ENCODE measurements at regions not wholly inside any gene's neighbourhood (a gene's known extent, or its start where the extent isn't known, plus 50 kb on each side); places are given as distances from the start of the nearest gene placed in this dataset.

DNA sequence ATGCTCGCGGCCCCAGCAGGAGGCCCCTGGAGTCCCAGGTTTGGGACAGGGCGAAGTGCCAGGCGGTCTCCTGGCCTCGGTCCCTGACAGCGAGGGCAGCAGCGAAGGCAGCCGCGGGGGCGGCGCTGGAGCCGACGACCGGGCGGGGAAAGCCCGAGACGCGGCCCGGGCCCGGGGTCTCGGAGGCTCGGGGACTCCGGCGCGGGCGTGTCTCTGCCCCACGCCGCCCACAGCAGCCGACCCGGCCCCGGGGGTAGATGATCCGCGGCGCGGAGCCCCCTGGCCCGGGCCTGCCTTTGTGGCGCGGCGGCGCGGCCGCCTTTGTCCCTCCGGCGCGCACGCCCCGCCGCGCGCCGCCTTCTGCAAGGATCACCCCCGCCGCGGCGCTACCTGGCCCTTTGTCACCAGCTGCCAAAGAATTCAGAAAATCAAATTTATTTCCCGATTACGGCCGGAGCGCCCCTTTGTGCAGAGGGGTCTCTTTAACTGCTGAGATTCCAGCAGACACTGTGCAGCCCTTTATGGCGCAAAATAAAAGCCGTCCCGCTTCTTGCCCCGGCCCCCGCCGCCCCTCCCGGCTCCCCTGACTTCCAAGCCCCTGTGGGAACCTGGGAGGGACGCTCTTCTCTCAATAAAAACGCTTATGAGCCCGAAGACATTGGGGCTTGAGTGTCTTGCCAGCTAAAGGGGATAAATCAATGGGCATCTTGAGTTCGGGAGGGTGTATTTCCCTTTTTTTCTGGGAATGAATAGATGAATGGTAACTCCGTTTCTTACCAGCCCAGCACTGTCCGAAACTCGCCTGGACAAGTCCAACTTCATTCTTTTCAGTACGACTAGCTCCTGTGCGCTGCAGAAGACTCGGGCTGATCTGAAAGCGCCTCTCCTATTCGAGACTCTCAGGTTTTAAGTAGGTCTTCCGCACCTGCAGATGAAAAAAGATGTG lies 68.4 kb downstream of the HES1 start:
- H3K9ac ChIP-seq (ENCODE audit: insufficient read depth, low read length, poor library complexity, severe bottlenecking) = no peak overlapping the region
- peaks cover 35 to 40% of the 10 kb centered on the region in 2 donors for H3K27me3 ChIP-seq (ENCODE audit: control insufficient read depth in 2 of 2, insufficient read depth in 2 of 2, low read length in 2 of 2)
- peak overlapping the region; percentile 64 to 84 for H3K4me3 Mint-ChIP-seq
- no peaks in the 10 kb centered on the region for H3K9me3 ChIP-seq (replicated peaks in 1 of 2; ENCODE audit: control insufficient read depth in 1 of 2, insufficient read depth in 1 of 2, low read length in 2 of 2)
- H3K4me3 ChIP-seq (replicated peaks in 1 of 3; ENCODE audit: low read depth in 2 of 3, low read length in 3 of 3) = peak overlapping the region in 1 of 3 experiments; percentile 42
- no peak for DNase-seq
- H2AFZ ChIP-seq (ENCODE audit: insufficient read depth, low read depth, low read length, poor library complexity, severe bottlenecking) = peak overlapping the region; percentile 31
- no peak overlapping the region for H3K27ac Mint-ChIP-seq
- TF ChIP-seq, protein P1, sequence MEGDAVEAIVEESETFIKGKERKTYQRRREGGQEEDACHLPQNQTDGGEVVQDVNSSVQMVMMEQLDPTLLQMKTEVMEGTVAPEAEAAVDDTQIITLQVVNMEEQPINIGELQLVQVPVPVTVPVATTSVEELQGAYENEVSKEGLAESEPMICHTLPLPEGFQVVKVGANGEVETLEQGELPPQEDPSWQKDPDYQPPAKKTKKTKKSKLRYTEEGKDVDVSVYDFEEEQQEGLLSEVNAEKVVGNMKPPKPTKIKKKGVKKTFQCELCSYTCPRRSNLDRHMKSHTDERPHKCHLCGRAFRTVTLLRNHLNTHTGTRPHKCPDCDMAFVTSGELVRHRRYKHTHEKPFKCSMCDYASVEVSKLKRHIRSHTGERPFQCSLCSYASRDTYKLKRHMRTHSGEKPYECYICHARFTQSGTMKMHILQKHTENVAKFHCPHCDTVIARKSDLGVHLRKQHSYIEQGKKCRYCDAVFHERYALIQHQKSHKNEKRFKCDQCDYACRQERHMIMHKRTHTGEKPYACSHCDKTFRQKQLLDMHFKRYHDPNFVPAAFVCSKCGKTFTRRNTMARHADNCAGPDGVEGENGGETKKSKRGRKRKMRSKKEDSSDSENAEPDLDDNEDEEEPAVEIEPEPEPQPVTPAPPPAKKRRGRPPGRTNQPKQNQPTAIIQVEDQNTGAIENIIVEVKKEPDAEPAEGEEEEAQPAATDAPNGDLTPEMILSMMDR (IDR thresholded peaks at IDR 0.05) = no peak
- H3K79me2 ChIP-seq (ENCODE audit: insufficient read depth, low read length) = no peaks in the 10 kb centered on the region
- no peaks in the 10 kb centered on the region for H3K36me3 ChIP-seq (replicated peaks in 1 of 2; ENCODE audit: control insufficient read depth in 1 of 2, insufficient read depth in 2 of 2, low read length in 2 of 2)
- H3K27me3 Mint-ChIP-seq (ENCODE audit: low read depth in 3 of 3) = peaks cover 33 to 65% (median 53%) of the 10 kb centered on the region in 3 donors
- intact Hi-C loops (cut with micrococcal nuclease) = no loop called here
- H3K27ac ChIP-seq (ENCODE audit: low read depth in 1 of 2, low read length in 2 of 2) = no peak overlapping the region
- H3K36me3 Mint-ChIP-seq = peaks cover 0 to 14% of the 10 kb centered on the region in 2 donors
- WGBS (ENCODE audit: insufficient coverage) = 8% methylated on average over 63 of the region's 79 CpGs
- peak overlapping the region; percentile 56 for H3K4me2 ChIP-seq (replicated peaks; ENCODE audit: extremely low read depth, low read length, poor library complexity, severe bottlenecking)
- no peaks in the 10 kb centered on the region for H4K20me1 ChIP-seq (ENCODE audit: insufficient read depth, low read length)
- peaks cover 18 to 29% of the 10 kb centered on the region in 2 donors for H3K4me1 ChIP-seq (ENCODE audit: control insufficient read depth in 1 of 2, insufficient read depth in 2 of 2, low read length in 2 of 2)
- peaks cover 31% of the 10 kb centered on the region for H3K4me1 Mint-ChIP-seq
- peaks cover 0 to 14% (median 4%) of the 10 kb centered on the region in 7 donors for H3K9me3 Mint-ChIP-seq

- Mint-ChIP-seq H3K27ac (no peak overlapping the region), H3K4me3 (peak overlapping the region; percentile 66 to 86), H3K4me1 (peaks cover 31% of the 10 kb centered on the region), H3K36me3 (peaks cover 0 to 14% of the 10 kb centered on the region in 2 donors), H3K27me3 (ENCODE audit: low read depth in 3 of 3) (peaks cover 33 to 55% (median 48%) of the 10 kb centered on the region in 3 donors), H3K9me3 (peaks cover 0 to 14% (median 6%) of the 10 kb centered on the region in 7 donors)
- WGBS (ENCODE audit: insufficient coverage) = 0% methylated on average over 5 of the region's 8 CpGs
- no peaks in the 10 kb centered on the region for H3K9me3 ChIP-seq (replicated peaks in 1 of 2; ENCODE audit: control insufficient read depth in 1 of 2, insufficient read depth in 1 of 2, low read length in 2 of 2)
- peak overlapping the region; percentile 15 to 63 (median 33) for H3K4me3 ChIP-seq (replicated peaks in 1 of 3; ENCODE audit: low read depth in 2 of 3, low read length in 3 of 3)
- no peaks in the 10 kb centered on the region for H3K36me3 ChIP-seq (replicated peaks in 1 of 2; ENCODE audit: control insufficient read depth in 1 of 2, insufficient read depth in 2 of 2, low read length in 2 of 2)
- no peak overlapping the region for H3K9ac ChIP-seq (ENCODE audit: insufficient read depth, low read length, poor library complexity, severe bottlenecking)
- H3K27ac ChIP-seq (ENCODE audit: low read depth in 1 of 2, low read length in 2 of 2) = no peak overlapping the region
- peak overlapping the region; percentile 66 for H2AFZ ChIP-seq (ENCODE audit: insufficient read depth, low read depth, low read length, poor library complexity, severe bottlenecking)
- H3K4me1 ChIP-seq (ENCODE audit: control insufficient read depth in 1 of 2, insufficient read depth in 2 of 2, low read length in 2 of 2) = peaks cover 18 to 29% of the 10 kb centered on the region in 2 donors
- DNase-seq = peak; percentile 23 to 30 (median 29)
- H3K4me2 ChIP-seq (replicated peaks; ENCODE audit: extremely low read depth, low read length, poor library complexity, severe bottlenecking) = peak overlapping the region; percentile 69
- TF ChIP-seq, protein P1 (IDR thresholded peaks at IDR 0.05) = no peak
- no peaks in the 10 kb centered on the region for H4K20me1 ChIP-seq (ENCODE audit: insufficient read depth, low read length)
- peaks cover 33 to 40% of the 10 kb centered on the region in 2 donors for H3K27me3 ChIP-seq (ENCODE audit: control insufficient read depth in 2 of 2, insufficient read depth in 2 of 2, low read length in 2 of 2)
- intact Hi-C loops (cut with micrococcal nuclease) = no loop called here
- no peaks in the 10 kb centered on the region for H3K79me2 ChIP-seq (ENCODE audit: insufficient read depth, low read length)
These were observed 69.8 kb downstream of the HES1 start for GRCh38 chr3:194205675-194206133.
